PC-3 (cell line): ENCODE measurements at regions not wholly inside any gene's neighbourhood (a gene's known extent, or its start where the extent isn't known, plus 50 kb on each side); places are given as distances from the start of the nearest gene placed in this dataset.
"Not testable (repeated sequence)": the region's sequence is repeated elsewhere in the genome, so short reads cannot be mapped to it uniquely, and the experiment has no call there.

Source experiments
- ATAC-seq: fragments of 200-7000 bp; cut with Tn5 transposase; 2 replicates; pipeline ENCODE4 v1.9.1; 2020; ENCODE audit warnings: mild to moderate bottlenecking, moderate library complexity
- BruUV-seq: library from RNA; stranded (reverse); fragments of 400-500 nt; replicated peaks from 2 replicates; lab custom pipeline; 2021; lab: Mats Ljungman, UMichigan
- CTCF ChIA-PET: fragments of 300-600 bp; sonication (Branson Sonifier 250); formaldehyde crosslinking; loops from one replicate; lab custom pipeline; 2022; ENCODE audit warnings: antibody characterized with exemption; lab: Charles Lee
- POLR2A ChIA-PET: fragments of 300-600 bp; sonication (Branson Sonifier 250); formaldehyde crosslinking; loops from one replicate; lab custom pipeline; 2022; ENCODE audit warnings: antibody characterized with exemption; ENCODE audit not compliant: unreplicated experiment; lab: Charles Lee
- DNase-seq: peaks from one replicate; pipeline ENCODE4 v3.0.0-alpha.2; 2015
- H2AFZ ChIP-seq: fragments of 300-600 bp; sonication (generic); 2 replicates; pipeline ENCODE4 v1.6.0; 2016; ENCODE audit warnings: antibody characterized with exemption, low read length
- H3F3A ChIP-seq: fragments of 300-600 bp; sonication (generic); one replicate; pipeline ENCODE4 v1.6.0; 2017; ENCODE audit warnings: antibody characterized with exemption, low read length, control low read depth, mild to moderate bottlenecking; ENCODE audit not compliant: unreplicated experiment
- H3K27ac ChIP-seq: fragments of 300-600 bp; sonication (generic); 2 replicates; pipeline ENCODE4 v1.5.1; 2016; ENCODE audit warnings: mild to moderate bottlenecking, low read length
- H3K27me3 ChIP-seq: fragments of 300-600 bp; sonication (generic); 2 replicates; pipeline ENCODE4 v1.6.1; 2016; ENCODE audit warnings: low read length, mixed read lengths
- H3K36me3 ChIP-seq: fragments of 300-600 bp; sonication (generic); 2 replicates; pipeline ENCODE4 v1.6.1; 2016; ENCODE audit warnings: low read depth, mixed run types, low read length, mixed read lengths
- H3K4me1 ChIP-seq: fragments of 300-600 bp; sonication (generic); 2 replicates; pipeline ENCODE4 v1.5.1; 2016; ENCODE audit warnings: low read length; ENCODE audit not compliant: insufficient read depth
- H3K4me2 ChIP-seq: fragments of 300-600 bp; sonication (generic); 2 replicates; pipeline ENCODE4 v1.6.0; 2016; ENCODE audit warnings: low read length
- H3K4me3 ChIP-seq: fragments of 300-600 bp; sonication (generic); 2 replicates; pipeline ENCODE4 v1.5.1; 2016; ENCODE audit warnings: mild to moderate bottlenecking, low read length, mixed read lengths
- H3K79me2 ChIP-seq: fragments of 300-600 bp; sonication (generic); 2 replicates; pipeline ENCODE4 v1.6.1; 2017; ENCODE audit warnings: low read length, mixed read lengths
- H3K9ac ChIP-seq: fragments of 300-600 bp; sonication (generic); 2 replicates; pipeline ENCODE4 v1.6.0; 2016; ENCODE audit warnings: mild to moderate bottlenecking, low read length
- H3K9me2 ChIP-seq: fragments of 300-600 bp; sonication (generic); replicated peaks from 2 replicates; pipeline ENCODE4 v1.6.1; 2016; ENCODE audit warnings: mixed run types, low read length, mixed read lengths
- H3K9me3 ChIP-seq: fragments of 300-600 bp; sonication (generic); 2 replicates; pipeline ENCODE4 v1.6.1; 2016; ENCODE audit warnings: low read length, mixed read lengths
- H4K20me1 ChIP-seq: fragments of 300-600 bp; sonication (generic); 2 replicates; pipeline ENCODE4 v1.6.1; 2016; ENCODE audit warnings: low read length, mixed read lengths
- CTCF ChIP-seq: fragments of 300-600 bp; sonication (generic); conservative IDR thresholded peaks from 2 replicates; pipeline ENCODE4 v1.5.1; 2017; ENCODE audit warnings: antibody characterized with exemption, low read depth, mild to moderate bottlenecking, low read length
- EZH2 ChIP-seq: fragments of 300-600 bp; sonication (generic); IDR thresholded peaks from one replicate; pipeline ENCODE4 v1.6.1; 2017; ENCODE audit warnings: antibody characterized with exemption, mild to moderate bottlenecking, low read length; ENCODE audit not compliant: unreplicated experiment
- EZH2phosphoT487 ChIP-seq: fragments of 300-600 bp; sonication (generic); IDR thresholded peaks from 2 replicates; pipeline ENCODE4 v1.6.1; 2018; ENCODE audit warnings: mild to moderate bottlenecking, antibody characterized with exemption, low read length, borderline replicate concordance
- intact Hi-C: fragments of 100-400 bp; cut with micrococcal nuclease; formaldehyde crosslinking; loops from 2 replicates; pipeline ENCODE4 v1.9.0; 2023

GRCh38 chrX:7462110-7462509, 314.2 kb upstream of the PUDP start:
- intact Hi-C loops: no loop called here
- Histone ChIP-seq H3K4me3 (no peak overlapping the region), H3K9ac (no peak overlapping the region), H3F3A (no peaks in the 10 kb centered on the region), H4K20me1 (no peaks in the 10 kb centered on the region), H3K4me1 (no peaks in the 10 kb centered on the region), H3K27ac (no peak overlapping the region), H2AFZ (no peak overlapping the region), H3K27me3 (0 out of 2 replicates have a peak, but pooled peaks cover 9% of the 10 kb centered on the region), H3K36me3 (no peaks in the 10 kb centered on the region), H3K9me3 (no peaks in the 10 kb centered on the region), H3K4me2 (no peak overlapping the region), H3K79me2 (no peaks in the 10 kb centered on the region), H3K9me2 (no peaks in the 10 kb centered on the region)
- BruUV-seq: no TSS peak
- no peak for TF ChIP-seq EZH2phosphoT487
- no peak for TF ChIP-seq CTCF
- TF ChIP-seq EZH2: no peak
- no peak for DNase-seq
- no peak for ATAC-seq
- POLR2A ChIA-PET: no interaction called here
- CTCF ChIA-PET: no interaction called here

GRCh38 chrX:7461051-7461450, 313.1 kb upstream of the PUDP start:
- H3K36me3 ChIP-seq, H3K27me3 ChIP-seq, POLR2A ChIA-PET, H3K4me1 ChIP-seq, DNase-seq, H3K79me2 ChIP-seq, H2AFZ ChIP-seq, H3F3A ChIP-seq, intact Hi-C loops, H3K9me2 ChIP-seq, H3K9me3 ChIP-seq, BruUV-seq, ATAC-seq, H3K27ac ChIP-seq, H4K20me1 ChIP-seq, H3K4me3 ChIP-seq, H3K9ac ChIP-seq, CTCF ChIA-PET, H3K4me2 ChIP-seq: not testable (repeated sequence)

GRCh38 chrX:7447801-7448499, 300.0 kb upstream of the PUDP start:
- intact Hi-C loops: no loop called here
- H3K9me3 ChIP-seq: no peaks in the 10 kb centered on the region
- H3K27ac ChIP-seq: no peak overlapping the region
- H3K4me1 ChIP-seq: peaks cover 13% of the 10 kb centered on the region
- H3K36me3 ChIP-seq: no peaks in the 10 kb centered on the region
- CTCF ChIA-PET: no interaction called here
- no peaks in the 10 kb centered on the region for H4K20me1 ChIP-seq
- TF ChIP-seq CTCF (no peak), EZH2phosphoT487 (no peak), EZH2 (no peak)
- H3K27me3 ChIP-seq: no peaks in the 10 kb centered on the region
- POLR2A ChIA-PET: no interaction called here
- H3K79me2 ChIP-seq: no peaks in the 10 kb centered on the region
- DNase-seq: no peak
- H3K9ac ChIP-seq: no peak overlapping the region
- H2AFZ ChIP-seq: no peak overlapping the region
- no peak overlapping the region for H3K4me2 ChIP-seq
- BruUV-seq: no TSS peak
- no peaks in the 10 kb centered on the region for H3F3A ChIP-seq
- no peak overlapping the region for H3K4me3 ChIP-seq
- no peaks in the 10 kb centered on the region for H3K9me2 ChIP-seq
- no peak for ATAC-seq
